ENCODE measurements at regions not wholly inside any gene's neighbourhood (a gene's known extent, or its start where the extent isn't known, plus 50 kb on each side); places are given as distances from the start of the nearest gene placed in this dataset.

DNA sequence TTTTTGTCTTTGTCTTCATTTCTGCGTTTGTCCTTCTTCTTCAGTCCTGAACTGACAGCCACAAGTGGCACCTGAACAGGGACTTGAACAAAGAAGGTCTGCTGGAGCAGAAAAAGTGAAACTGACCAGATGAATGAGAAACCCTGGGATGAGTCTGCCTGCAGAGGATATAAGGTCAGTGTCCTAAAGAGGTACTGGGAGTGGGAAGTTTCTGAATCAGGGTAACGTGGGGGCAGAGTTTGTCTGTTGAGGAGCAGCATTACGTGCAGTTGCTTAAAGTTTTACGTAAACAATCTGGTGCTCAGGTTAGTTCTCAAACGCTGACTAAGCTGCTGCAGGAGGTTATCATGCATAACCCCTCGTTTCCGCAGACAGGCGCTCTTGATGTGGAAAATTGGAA, 2057.6 kb downstream of the TP53TG3F start:
- no peak for DNase-seq (ENCODE audit: low read depth, low spot score)
- TF ChIP-seq, protein P1, sequence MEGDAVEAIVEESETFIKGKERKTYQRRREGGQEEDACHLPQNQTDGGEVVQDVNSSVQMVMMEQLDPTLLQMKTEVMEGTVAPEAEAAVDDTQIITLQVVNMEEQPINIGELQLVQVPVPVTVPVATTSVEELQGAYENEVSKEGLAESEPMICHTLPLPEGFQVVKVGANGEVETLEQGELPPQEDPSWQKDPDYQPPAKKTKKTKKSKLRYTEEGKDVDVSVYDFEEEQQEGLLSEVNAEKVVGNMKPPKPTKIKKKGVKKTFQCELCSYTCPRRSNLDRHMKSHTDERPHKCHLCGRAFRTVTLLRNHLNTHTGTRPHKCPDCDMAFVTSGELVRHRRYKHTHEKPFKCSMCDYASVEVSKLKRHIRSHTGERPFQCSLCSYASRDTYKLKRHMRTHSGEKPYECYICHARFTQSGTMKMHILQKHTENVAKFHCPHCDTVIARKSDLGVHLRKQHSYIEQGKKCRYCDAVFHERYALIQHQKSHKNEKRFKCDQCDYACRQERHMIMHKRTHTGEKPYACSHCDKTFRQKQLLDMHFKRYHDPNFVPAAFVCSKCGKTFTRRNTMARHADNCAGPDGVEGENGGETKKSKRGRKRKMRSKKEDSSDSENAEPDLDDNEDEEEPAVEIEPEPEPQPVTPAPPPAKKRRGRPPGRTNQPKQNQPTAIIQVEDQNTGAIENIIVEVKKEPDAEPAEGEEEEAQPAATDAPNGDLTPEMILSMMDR (IDR thresholded peaks at IDR 0.05; ENCODE audit: insufficient read depth, low read length, missing control alignments), result no peak
- ChIA-PET CTCF (no interaction called here), POLR2A (no interaction called here)
- H3K4me3 ChIP-seq (ENCODE audit: low read depth, low read length), result no peak overlapping the region

DNA sequence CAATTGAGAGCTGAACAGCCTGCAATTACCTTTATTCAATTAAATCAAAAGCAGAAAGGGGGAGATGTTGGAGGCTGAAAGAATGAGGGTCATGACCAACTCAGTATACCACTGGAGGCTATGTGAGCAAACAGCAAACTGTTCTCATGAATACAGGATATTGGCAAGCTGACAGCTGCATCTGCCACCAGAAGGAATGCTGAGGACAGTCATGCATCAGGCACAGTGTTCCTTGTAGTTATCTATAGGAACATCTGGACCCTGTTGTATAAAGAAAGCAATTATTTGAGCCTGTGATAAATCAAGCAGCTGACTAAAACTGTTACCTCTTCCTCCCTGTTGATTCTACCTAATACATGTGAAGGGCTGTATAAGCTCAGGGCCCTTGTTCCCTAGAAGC, 2064.6 kb downstream of the TP53TG3F start:
- CTCF ChIA-PET, result no interaction called here

DNA sequence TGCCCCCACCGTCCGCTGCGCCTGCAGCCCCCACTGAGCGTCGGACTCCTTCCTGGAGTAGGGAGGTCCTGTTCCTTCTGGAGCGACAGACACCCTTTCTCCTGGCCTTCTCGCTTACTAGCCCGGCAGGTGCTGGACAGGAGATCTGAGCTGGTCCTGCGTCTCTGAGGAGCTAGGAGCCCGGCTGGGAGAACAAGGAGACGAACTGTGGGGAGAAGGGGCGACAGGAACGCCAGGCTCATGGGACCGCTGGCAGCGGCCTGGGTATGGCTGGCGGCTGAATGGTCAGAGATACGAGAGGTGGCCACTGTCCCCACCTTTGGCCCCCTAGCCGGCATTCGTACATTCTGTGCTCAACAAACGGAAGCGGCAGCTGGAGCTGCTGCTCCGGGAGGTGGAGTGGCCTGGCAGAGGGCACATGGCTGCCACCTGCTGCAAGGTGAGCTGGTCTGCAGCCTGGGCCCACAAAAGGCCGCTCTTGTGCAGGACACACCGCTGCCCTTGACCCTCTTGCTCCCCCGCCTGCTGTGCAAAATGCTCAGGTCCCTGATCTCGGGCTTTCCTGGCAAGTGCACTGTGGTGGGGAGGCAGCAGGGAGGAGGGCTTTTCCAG, 2066.7 kb downstream of the TP53TG3F start:
- no peak for DNase-seq (ENCODE audit: low read depth, low spot score)
- ChIA-PET POLR2A (no interaction called here), CTCF (no interaction called here)
- TF ChIP-seq, protein P1 (IDR thresholded peaks at IDR 0.05; ENCODE audit: insufficient read depth, low read length, missing control alignments), result no peak
- H3K4me3 ChIP-seq (ENCODE audit: low read depth, low read length), result no peak overlapping the region

More for the DNA sequence above, 2064.6 kb downstream of the TP53TG3F start:
- POLR2A ChIA-PET, result no interaction called here
- no peak for DNase-seq (ENCODE audit: low read depth, low spot score)
- H3K4me3 ChIP-seq (ENCODE audit: low read depth, low read length), result no peak overlapping the region
- TF ChIP-seq, protein P1 (IDR thresholded peaks at IDR 0.05; ENCODE audit: insufficient read depth, low read length, missing control alignments), result no peak

DNA sequence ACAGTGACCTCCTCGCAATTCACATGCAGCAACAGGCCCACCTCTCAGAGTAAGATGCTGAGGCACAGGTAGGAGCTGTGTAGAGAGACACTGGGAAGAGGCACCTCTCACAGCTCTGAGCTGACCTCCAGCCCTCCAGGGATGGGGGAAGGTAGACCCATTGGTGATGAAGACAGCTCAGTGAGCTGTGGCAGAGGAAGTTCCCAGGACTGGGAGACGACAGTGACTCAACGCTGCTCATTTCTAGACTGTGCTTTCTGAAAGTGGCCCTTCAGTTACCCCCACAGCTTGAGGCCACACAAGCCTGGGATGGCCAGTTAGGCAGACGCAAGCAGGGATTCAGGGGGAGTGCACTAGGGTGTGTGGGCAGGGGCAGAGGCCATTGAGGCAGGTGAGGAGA, 2073.2 kb downstream of the TP53TG3F start:
- ChIA-PET CTCF (no interaction called here), POLR2A (no interaction called here)
- TF ChIP-seq, protein P1 (IDR thresholded peaks at IDR 0.05; ENCODE audit: insufficient read depth, low read length, missing control alignments), result no peak
- H3K4me3 ChIP-seq (ENCODE audit: low read depth, low read length), result no peak overlapping the region
- no peak for DNase-seq (ENCODE audit: low read depth, low spot score)

DNA sequence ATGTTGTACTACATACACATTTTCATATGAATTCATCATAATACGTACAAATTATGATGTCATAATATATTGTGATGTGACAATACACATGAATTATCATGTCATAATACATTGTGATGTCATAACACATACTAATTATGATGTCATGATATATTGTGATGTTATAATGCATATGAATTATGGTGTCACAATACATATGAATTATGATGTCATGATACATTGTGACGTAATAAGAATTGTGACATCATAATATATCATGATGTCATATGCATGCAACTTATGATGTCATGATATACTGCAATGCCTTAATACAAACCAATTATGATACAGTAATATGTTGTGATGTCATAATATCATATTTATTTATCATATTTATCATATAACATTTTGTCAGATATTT, 2074.3 kb downstream of the TP53TG3F start:
- ChIA-PET CTCF (no interaction called here), POLR2A (no interaction called here)
- TF ChIP-seq, protein P1 (IDR thresholded peaks at IDR 0.05; ENCODE audit: insufficient read depth, low read length, missing control alignments), result no peak
- no peak overlapping the region for H3K4me3 ChIP-seq (ENCODE audit: low read depth, low read length)
- no peak for DNase-seq (ENCODE audit: low read depth, low spot score)

DNA sequence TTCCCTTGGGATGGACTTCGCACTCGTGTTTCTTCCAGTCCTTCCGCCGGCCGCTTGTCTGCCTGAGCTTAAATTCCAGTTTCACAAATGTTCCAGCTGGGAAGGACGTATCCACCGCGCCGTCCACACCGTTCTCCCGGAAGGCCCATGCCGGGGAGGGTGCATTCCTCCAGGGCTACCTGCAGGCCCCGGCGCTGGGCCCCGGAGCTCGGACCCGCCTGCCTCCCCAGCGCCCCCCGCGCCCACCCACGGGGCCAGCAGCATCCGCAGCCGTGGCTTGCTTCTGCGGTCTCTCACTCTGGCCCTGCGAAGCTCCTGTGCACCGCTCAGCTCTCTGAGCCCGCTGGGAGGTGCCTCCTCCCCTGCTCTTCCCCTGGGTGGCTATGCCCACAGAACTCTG, 2084.1 kb downstream of the TP53TG3F start:
- TF ChIP-seq, protein P1 (IDR thresholded peaks at IDR 0.05; ENCODE audit: insufficient read depth, low read length, missing control alignments), result no peak
- no peak for DNase-seq (ENCODE audit: low read depth, low spot score)
- POLR2A ChIA-PET, result no interaction called here
- CTCF ChIA-PET, result no interaction called here
- no peak overlapping the region for H3K4me3 ChIP-seq (ENCODE audit: low read depth, low read length)

Measured in AG04449 (cell line).